GM18511 (cell line): ENCODE measurements at regions not wholly inside any gene's neighbourhood (a gene's known extent, or its start where the extent isn't known, plus 50 kb on each side); places are given as distances from the start of the nearest gene placed in this dataset.

ENCODE experiments used
- ATAC-seq: cut with Tn5 transposase; IDR thresholded peaks from one replicate; pipeline ENCODE4 v1.9.1; 2021; ENCODE audit warnings: mild to moderate bottlenecking, moderate library complexity; ENCODE audit not compliant: unreplicated experiment

DNA sequence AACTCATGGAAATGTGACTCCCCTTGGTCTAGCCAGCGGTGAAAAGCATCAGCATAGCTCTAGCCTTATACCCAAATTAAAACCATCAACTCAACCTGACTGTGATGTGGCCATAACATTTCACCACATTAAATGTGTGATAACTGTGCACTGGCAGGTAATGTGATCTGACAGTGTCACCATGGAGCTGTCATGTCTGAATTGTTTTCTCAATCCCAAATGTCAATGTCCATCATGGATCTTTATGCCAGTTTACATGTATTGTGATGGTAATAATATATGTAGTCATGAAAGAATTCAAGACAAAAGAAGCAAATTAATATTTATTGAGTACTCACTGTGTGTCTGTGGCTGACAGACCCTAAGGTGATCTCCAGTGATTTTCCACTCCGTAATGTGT lies 213.4 kb upstream of the EOMES start:
- ATAC-seq: no peak

DNA sequence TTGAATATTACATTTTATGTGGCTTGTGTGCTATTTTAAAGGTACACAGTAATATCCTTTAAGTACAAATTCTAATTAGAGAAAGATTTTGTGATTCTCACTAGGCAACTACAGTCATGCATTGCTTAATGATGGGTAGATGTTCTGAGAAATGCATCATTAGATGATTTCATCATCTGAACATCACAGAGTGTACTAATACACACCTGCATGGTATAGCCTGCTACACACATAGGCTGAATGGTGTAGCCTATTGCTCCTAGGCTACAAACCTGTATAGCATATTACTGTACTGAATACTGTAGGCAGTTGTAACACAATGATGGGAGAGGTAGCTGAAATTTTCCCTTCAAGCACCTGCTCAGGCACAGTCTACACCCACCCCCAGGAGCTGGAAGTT lies 217.4 kb upstream of the EOMES start:
- ATAC-seq: no peak

GRCh38 chr3:27939940-27940339 lies 217.8 kb upstream of the EOMES start:
- ATAC-seq: no peak

GRCh38 chr3:27943106-27943505 lies 221.0 kb upstream of the EOMES start:
- ATAC-seq: peak; percentile 75

DNA sequence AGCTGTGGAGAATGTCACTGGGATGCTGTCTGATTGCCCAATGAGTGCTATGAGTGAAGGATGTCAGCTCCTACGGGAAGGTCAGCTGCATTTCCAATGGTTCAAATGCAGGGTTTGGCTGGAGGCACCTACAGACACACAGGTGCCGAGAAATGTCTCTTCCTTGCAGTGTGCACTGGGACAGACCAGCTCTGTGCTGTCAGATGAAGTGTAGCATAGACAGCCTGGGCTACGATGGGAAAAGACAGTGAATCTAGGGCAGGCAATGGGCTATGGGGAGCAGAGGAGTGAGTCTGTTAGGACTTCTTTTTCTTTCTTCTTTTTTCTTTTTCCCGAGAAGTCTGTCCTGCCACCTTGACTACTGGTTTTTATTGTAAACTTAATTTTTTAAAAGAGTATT lies 223.1 kb upstream of the EOMES start:
- no peak for ATAC-seq

GRCh38 chr3:27960133-27960532 lies 238.0 kb upstream of the EOMES start:
- ATAC-seq: no peak

GRCh38 chr3:27963519-27963918 lies 241.4 kb upstream of the EOMES start:
- ATAC-seq: no peak

DNA sequence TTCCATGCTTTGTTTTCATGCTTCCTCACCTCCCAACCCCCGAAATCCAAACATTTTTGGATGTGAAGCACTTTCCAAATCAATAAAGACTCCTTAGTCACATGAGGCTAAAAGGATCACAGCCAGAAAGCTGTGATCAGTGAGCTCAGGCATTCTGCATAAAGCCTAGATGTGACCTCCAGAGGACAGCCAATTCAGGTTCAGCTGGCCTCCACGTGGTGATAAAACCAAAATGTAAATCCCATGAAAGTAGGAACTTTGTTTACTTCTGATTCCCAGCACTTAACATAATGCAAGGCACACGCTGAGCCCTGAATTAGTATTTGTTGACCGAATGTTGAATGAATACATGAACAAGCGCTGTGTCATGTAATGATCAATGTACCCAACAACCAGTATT lies 249.5 kb upstream of the EOMES start:
- no peak for ATAC-seq

- peak; percentile 68 for ATAC-seq
These were observed 254.8 kb upstream of the EOMES start for GRCh38 chr3:27976933-27977332.

DNA sequence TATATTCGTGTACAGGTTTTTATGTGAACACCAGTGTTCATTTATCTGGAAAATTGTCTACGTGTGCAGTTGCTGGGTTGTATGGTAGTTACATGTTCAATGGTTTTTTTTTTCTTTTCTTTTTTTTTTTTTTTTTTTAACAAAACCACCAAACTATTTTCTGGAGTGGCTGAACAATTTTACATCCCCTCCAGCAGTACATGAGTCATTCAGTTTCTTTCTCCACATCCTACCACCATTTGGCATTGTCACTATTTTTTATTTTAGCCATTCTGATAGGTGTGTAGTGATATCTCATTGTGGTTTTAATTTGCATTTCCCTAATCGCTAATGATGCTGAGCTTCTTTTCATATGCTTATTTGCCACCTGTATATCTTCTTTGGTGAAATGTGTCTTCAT lies 256.3 kb upstream of the EOMES start:
- ATAC-seq: no peak

GRCh38 chr3:27985369-27986035 lies 255.9 kb upstream of the CMC1 start:
- ATAC-seq: no peak

DNA sequence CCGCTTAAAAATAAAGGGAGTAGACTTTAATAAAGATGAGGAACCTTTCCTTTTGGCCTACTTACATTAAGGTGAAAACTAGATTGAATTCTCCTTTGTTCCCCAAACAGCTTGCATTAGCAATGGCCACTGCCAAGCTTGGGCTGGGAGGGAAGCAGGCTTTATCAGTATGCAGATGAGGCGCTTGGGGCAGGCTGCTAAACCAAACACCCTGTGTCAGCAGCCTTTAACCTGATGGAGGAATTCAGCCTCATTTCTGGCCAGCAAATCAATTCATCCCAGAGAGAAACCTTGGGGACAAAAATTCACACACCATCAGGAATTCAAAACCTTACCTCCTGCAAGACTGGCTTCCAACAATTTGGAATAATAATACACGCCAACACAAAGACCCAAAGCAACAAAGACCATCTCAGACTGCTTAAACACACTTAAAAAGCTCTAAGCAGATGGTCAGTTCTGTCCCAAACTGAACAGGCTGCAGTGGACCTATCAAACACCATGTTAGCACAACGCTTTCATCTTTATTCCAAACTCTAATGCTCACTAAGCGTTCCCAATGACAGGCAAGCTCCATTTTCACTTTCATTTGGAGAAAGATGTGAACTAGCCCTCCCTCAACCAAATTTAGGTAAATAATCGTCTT lies 255.1 kb upstream of the CMC1 start:
- ATAC-seq: no peak

- ATAC-seq: no peak
These were observed 251.1 kb upstream of the CMC1 start for GRCh38 chr3:27990324-27990723.

DNA sequence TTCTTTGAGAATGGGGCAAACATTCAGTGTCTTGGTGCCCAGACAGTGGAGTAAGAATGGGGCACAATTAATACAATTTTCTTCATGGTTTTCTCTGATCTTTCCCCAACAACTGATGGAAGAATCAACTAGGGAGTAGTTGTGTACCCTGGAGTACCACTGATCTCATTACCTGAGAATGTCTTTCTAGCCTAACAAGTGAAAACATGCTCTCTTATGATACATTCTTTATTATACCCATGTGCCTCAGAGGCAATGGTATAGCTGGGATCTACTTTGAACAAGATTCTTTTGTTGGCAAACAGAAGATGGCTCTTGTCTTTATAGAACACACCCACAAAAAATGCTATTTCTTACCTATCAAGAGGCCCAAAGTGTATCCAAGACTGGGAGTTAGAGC lies 250.6 kb upstream of the CMC1 start:
- ATAC-seq: no peak

DNA sequence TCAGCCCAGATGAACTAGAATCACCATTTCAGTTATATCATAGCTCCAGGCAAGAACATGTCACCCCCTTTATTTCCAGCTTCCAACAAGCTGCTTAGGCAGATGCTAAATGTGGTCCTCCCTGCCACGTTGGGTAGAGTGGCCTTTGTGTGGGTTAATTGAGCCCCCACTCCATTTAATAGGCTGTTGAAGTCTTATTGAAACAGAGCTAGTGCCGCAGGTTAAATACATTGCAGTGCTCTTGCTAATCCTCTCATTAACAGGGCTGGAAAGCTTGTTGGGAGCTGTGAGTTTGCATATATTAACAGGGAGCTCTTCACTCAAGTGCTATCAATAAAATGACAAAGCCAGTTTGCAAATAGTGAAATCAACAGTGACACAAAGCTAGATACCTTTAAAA lies 248.4 kb upstream of the CMC1 start:
- ATAC-seq: no peak

GRCh38 chr3:28000608-28001007 lies 240.8 kb upstream of the CMC1 start:
- ATAC-seq: no peak

DNA sequence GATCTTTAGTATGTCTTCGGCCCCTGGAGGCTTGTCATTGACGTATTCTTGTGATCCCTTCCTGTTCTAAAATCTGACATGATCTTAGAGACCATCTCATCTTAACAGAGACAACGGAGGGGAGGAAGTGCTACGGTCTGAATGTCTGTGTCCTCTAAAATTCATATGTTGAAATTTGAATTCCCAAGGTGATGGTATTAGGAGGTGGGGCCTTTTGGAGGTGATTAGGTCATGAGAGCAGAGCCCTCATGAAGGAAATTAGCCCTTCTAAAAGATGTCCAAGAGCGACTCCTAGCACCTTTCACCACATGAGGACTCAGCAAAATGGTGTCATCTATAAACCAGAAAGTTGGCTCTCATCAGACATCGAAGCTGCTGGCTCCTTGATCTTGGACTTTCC lies 233.2 kb upstream of the CMC1 start:
- no peak for ATAC-seq

- no peak for ATAC-seq
These were observed 228.6 kb upstream of the CMC1 start for GRCh38 chr3:28012830-28013229.

DNA sequence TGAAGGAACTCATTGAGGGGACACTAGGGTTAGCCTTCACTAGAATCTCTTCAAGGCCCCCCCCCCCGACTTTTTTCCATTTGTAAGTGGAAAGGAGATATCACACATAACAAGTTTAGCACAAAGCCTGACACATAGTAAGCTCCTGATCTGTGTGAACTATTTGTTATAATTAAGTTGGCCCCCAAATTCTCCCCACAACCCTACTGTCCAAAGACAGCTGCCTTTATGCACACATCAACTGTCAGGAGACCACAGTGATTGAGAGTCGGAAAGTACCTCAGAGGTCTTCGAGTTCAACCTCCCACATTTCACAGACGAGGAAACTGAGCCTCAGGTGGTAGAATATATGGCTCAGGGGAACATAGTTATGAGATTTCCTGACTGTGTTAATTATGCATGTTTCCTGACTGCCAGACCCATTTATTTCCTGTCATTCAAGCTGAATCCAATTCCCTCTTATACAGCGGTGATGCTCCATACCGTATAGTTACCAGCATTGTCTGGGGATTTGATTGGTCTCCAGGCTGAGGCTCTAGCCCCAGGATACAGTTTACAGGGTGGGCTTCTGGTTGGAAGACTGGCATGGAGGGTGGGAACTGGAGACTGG lies 227.4 kb upstream of the CMC1 start:
- ATAC-seq: no peak

GRCh38 chr3:28018925-28019718 lies 222.3 kb upstream of the CMC1 start:
- no peak for ATAC-seq

DNA sequence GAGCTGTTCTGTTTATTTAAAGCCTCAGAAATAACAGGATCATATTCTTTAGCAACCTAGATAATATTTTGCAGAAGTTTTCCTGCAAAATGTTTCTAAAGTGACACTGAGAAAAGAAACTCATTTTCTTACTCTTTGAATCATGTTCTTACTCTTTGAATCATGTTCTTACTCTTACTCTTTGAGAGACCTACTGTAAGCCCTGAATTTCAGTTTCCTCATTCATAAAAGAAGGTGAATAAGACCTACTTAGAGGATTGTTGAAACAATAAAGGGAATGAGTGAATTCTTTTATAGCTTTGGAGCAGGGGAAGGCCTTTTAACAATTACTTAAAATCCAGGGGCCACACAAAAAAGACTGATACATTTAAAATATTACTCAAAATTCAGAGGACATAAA lies 221.7 kb upstream of the CMC1 start:
- no peak for ATAC-seq

GRCh38 chr3:28022916-28023315 lies 218.5 kb upstream of the CMC1 start:
- no peak for ATAC-seq
